Endothelial cell of umbilical vein (primary cell): ENCODE measurements at regions not wholly inside any gene's neighbourhood (a gene's known extent, or its start where the extent isn't known, plus 50 kb on each side); places are given as distances from the start of the nearest gene placed in this dataset. TPM values are rescaled to one million over a fixed set of nuclear protein-coding genes. Genes with fewer than 3 reads are reported as not detected.

Experiments
- BruUV-seq: library from RNA; stranded (reverse); fragments of 400-500 nt; replicated peaks from 2 replicates; lab custom pipeline; 2021; lab: Mats Ljungman, UMichigan
- CTCF ChIA-PET: fragments of 300-600, 350-600 bp; sonication (Branson Sonifier 250); formaldehyde crosslinking; loops from one replicate; lab custom pipeline; 2021; ENCODE audit warnings: antibody characterized with exemption, inconsistent platforms; lab: Charles Lee
- POLR2A ChIA-PET: fragments of 300-600, 350-600 bp; sonication (Branson Sonifier 250); formaldehyde crosslinking; loops from one replicate; lab custom pipeline; 2021; ENCODE audit warnings: antibody characterized with exemption, inconsistent platforms; lab: Charles Lee
- DNase-seq: peaks from one replicate; pipeline ENCODE4 v3.0.0-alpha.2; 2011; ENCODE audit warnings: low read depth, low spot score
- FAIRE-seq: peaks from 2 replicates; lab custom pipeline; 2011; peaks lifted over from hg19 to GRCh38; lab: Jason Lieb, UNC
- H2AFZ ChIP-seq: 2 replicates; pipeline ENCODE4 v1.6.0; 2012; ENCODE audit warnings: low read depth, low read length, control low read depth, inconsistent platforms
- H3K27ac ChIP-seq: 2 replicates; pipeline ENCODE4 v1.5.1; 2011; ENCODE audit warnings: low read depth, mild to moderate bottlenecking, control low read depth, low read length, moderate library complexity; ENCODE audit not compliant: insufficient read depth
- H3K27me3 ChIP-seq, 2 experiments: 2 replicates each; pipeline versions ENCODE4 v1.6.0 to v1.6.1; 2011; ENCODE audit warnings: low read length in 2 of 2, mixed read lengths in 1 of 2; ENCODE audit not compliant: control insufficient read depth in 2 of 2, insufficient read depth in 2 of 2
- H3K36me3 ChIP-seq, 2 experiments: 2 replicates in 1 of 2; 3 replicates in 1 of 2; pipeline ENCODE4 v1.5.1; 2011; ENCODE audit warnings: low read length in 2 of 2, mild to moderate bottlenecking in 1 of 2, moderate library complexity in 1 of 2; ENCODE audit not compliant: control insufficient read depth in 2 of 2, insufficient read depth in 2 of 2; ENCODE audit errors: extremely low read depth in 1 of 2
- H3K4me1 ChIP-seq: 3 replicates; pipeline ENCODE4 v1.5.1; 2011; ENCODE audit warnings: mild to moderate bottlenecking, low read length; ENCODE audit not compliant: control insufficient read depth, insufficient read depth; ENCODE audit errors: extremely low read depth
- H3K4me2 ChIP-seq: 2 replicates; pipeline ENCODE4 v1.6.1; 2011; ENCODE audit warnings: low read length, control low read depth, mixed read lengths; ENCODE audit not compliant: insufficient read depth
- H3K4me3 ChIP-seq, 3 experiments: fragments of 200-600 bp in 1 of 3; sonication (generic), shearing (Covaris generic) in 1 of 3; replicated peaks in 1 of 3; 2 replicates each; pipeline ENCODE4 v1.5.1; 2011 to 2016; ENCODE audit warnings: control low read depth in 3 of 3, low read length in 3 of 3, mild to moderate bottlenecking in 2 of 3, inconsistent platforms in 1 of 3, low read depth in 1 of 3, moderate library complexity in 1 of 3; ENCODE audit not compliant: insufficient read depth in 1 of 3
- H3K79me2 ChIP-seq: 2 replicates; pipeline ENCODE4 v1.6.0; 2012; ENCODE audit warnings: low read length, inconsistent platforms; ENCODE audit not compliant: control insufficient read depth, insufficient read depth
- H3K9ac ChIP-seq: replicated peaks from 2 replicates; pipeline ENCODE3; 2011; ENCODE audit warnings: low read length, control low read depth; ENCODE audit not compliant: insufficient read depth; ENCODE audit errors: extremely low read depth
- H3K9me1 ChIP-seq: replicated peaks from 3 replicates; pipeline ENCODE4 v1.6.0; 2011; ENCODE audit warnings: mild to moderate bottlenecking, low read length; ENCODE audit not compliant: control insufficient read depth, insufficient read depth; ENCODE audit errors: extremely low read depth
- H3K9me3 ChIP-seq: replicated peaks from 2 replicates; pipeline ENCODE4 v1.5.1; 2012; ENCODE audit warnings: low read length, inconsistent platforms; ENCODE audit not compliant: control insufficient read depth, insufficient read depth
- H4K20me1 ChIP-seq: replicated peaks from 2 replicates; pipeline ENCODE3; 2011; ENCODE audit warnings: mild to moderate bottlenecking, low read length; ENCODE audit not compliant: control insufficient read depth, insufficient read depth; ENCODE audit errors: extremely low read depth
- CTCF ChIP-seq, 2 donors: IDR thresholded peaks; 1 replicate in 1 of 2; 2 replicates in 1 of 2; pipeline ENCODE4 v1.5.1; 2011; ENCODE audit warnings: low read length in 2 of 2, mild to moderate bottlenecking in 2 of 2, moderate library complexity in 2 of 2, control low read depth in 1 of 2, inconsistent platforms in 1 of 2, low read depth in 1 of 2; ENCODE audit not compliant: insufficient read depth in 1 of 2; ENCODE audit errors: extremely low read depth in 1 of 2
- EZH2 ChIP-seq: IDR thresholded peaks from 2 replicates; pipeline ENCODE4 v1.6.1; 2012; ENCODE audit warnings: borderline replicate concordance, low read depth, mild to moderate bottlenecking, moderate library complexity, low read length, inconsistent platforms; ENCODE audit not compliant: severe bottlenecking
- FOS ChIP-seq: IDR thresholded peaks from 2 replicates; pipeline ENCODE4 v1.6.1; 2011; ENCODE audit warnings: mild to moderate bottlenecking, low read length, moderate library complexity, borderline replicate concordance; ENCODE audit not compliant: insufficient read depth
- GATA2 ChIP-seq: IDR thresholded peaks from 2 replicates; pipeline ENCODE4 v1.7.0; 2011; ENCODE audit warnings: low read depth, mild to moderate bottlenecking, moderate library complexity, mixed read lengths, low read length; ENCODE audit not compliant: insufficient read length, insufficient read depth
- JUN ChIP-seq: IDR thresholded peaks from 2 replicates; pipeline ENCODE4 v1.6.1; 2011; ENCODE audit warnings: borderline replicate concordance, low read depth; ENCODE audit not compliant: insufficient read length, insufficient read depth
- MAX ChIP-seq: IDR thresholded peaks from 2 replicates; pipeline ENCODE4 v1.6.1; 2011; ENCODE audit not compliant: insufficient read depth, insufficient read length
- MYC ChIP-seq: IDR thresholded peaks from one replicate; pipeline ENCODE4 v1.6.1; 2011; ENCODE audit warnings: mild to moderate bottlenecking, low read depth, low read length
- POLR2A ChIP-seq: IDR thresholded peaks from 2 replicates; pipeline ENCODE4 v1.6.1; 2012; ENCODE audit warnings: low read depth, mild to moderate bottlenecking, control low read depth, low read length
- POLR2AphosphoS5 ChIP-seq: IDR thresholded peaks from 2 replicates; pipeline ENCODE4 v1.6.1; 2012; ENCODE audit warnings: low read depth, mild to moderate bottlenecking, control low read depth, low read length, moderate library complexity; ENCODE audit not compliant: insufficient read depth
- dilution Hi-C: fragments of 300-500 bp; cut with MboI; formaldehyde crosslinking; loops from one replicate; pipeline ENCODE4 v1.15.0; 2019; ENCODE audit warnings: low sequenced_read_pairs; ENCODE audit not compliant: extremely low pct_ligation_motif_present
- intact Hi-C: fragments of 100-400 bp; cut with micrococcal nuclease; formaldehyde crosslinking; loops from one replicate; pipeline ENCODE4 v1.10.0; 2022
- small RNA-seq: library from RNA; depleted of rRNA; stranded (forward); fragments of <200 nt; gene quantifications from one replicate; pipeline ENCODE3, GENCODE V24; 2012; ENCODE audit warnings: low replicate concordance, low read depth; ENCODE audit not compliant: insufficient read depth, insufficient read length

GRCh38 chr4:14952352-14952751, 49.9 kb upstream of the CPEB2 start:
- Histone ChIP-seq H3K9me3 (no peaks in the 10 kb centered on the region), H3K27me3 (no peaks in the 10 kb centered on the region), H3K27ac (no peak overlapping the region), H3K4me2 (no peak overlapping the region), H3K9me1 (no peaks in the 10 kb centered on the region), H3K9ac (no peak overlapping the region), H3K4me1 (no peaks in the 10 kb centered on the region), H2AFZ (no peak overlapping the region), H4K20me1 (no peaks in the 10 kb centered on the region), H3K36me3 (no peaks in the 10 kb centered on the region), H3K79me2 (no peaks in the 10 kb centered on the region), H3K4me3 (no peak overlapping the region)
- BruUV-seq, result no TSS peak
- POLR2A ChIA-PET, result no interaction called here
- CTCF ChIA-PET, result no interaction called here
- intact Hi-C loops, result no loop called here
- TF ChIP-seq JUN (no peak), MAX (no peak), MYC (no peak), POLR2AphosphoS5 (no peak), CTCF (IDR thresholded peaks at IDR 0.05; ENCODE audit: extremely low read depth in 1 of 2, insufficient read depth in 1 of 2, low read depth in 1 of 2, low read length in 2 of 2) (no peak), FOS (no peak), GATA2 (no peak), EZH2 (no peak), POLR2A (no peak)
- dilution Hi-C loops, result no loop called here
- FAIRE-seq (no peak), DNase-seq (no peak)

Small RNAs in the stretch of these regions (small RNA-seq; reads per million reads assigned to genes)
- gene RF00092, result not detected
